HK-2 (cell line): ENCODE measurements at regions not wholly inside any gene's neighbourhood (a gene's known extent, or its start where the extent isn't known, plus 50 kb on each side); places are given as distances from the start of the nearest gene placed in this dataset.
"Not testable (repeated sequence)": the region's sequence is repeated elsewhere in the genome, so short reads cannot be mapped to it uniquely, and the experiment has no call there.

Source experiments
- DNase-seq: peaks from one replicate; pipeline ENCODE4 v3.0.0-alpha.2; 2018; ENCODE audit not compliant: unreplicated experiment

GRCh38 chr3:147240581-147240980, 165.8 kb downstream of the ZIC4 start:
- DNase-seq = no peak

GRCh38 chr3:147237991-147238390, 168.4 kb downstream of the ZIC4 start:
- no peak for DNase-seq

- DNase-seq = not testable (repeated sequence)
Measured at GRCh38 chr3:147231980-147232379, 174.4 kb downstream of the ZIC4 start.

DNA sequence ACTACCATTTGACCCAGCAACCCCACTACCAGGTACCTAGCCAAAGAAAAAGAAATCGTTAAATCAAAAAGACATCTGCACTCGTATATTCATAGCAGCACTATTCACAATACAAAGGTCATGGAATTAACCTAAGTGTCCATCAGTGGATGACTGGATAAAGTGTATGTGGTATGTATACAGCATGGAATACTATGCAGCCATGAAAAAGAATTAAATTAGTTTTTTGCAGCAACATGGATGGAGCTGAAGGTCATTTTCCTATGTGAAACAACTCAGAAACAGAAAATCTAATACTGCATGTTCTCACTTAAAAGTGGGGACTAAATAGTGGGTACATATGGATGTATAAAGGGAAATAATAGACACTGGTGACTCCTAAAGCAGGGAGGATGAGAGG, 175.2 kb downstream of the ZIC4 start:
- DNase-seq = no peak

DNA sequence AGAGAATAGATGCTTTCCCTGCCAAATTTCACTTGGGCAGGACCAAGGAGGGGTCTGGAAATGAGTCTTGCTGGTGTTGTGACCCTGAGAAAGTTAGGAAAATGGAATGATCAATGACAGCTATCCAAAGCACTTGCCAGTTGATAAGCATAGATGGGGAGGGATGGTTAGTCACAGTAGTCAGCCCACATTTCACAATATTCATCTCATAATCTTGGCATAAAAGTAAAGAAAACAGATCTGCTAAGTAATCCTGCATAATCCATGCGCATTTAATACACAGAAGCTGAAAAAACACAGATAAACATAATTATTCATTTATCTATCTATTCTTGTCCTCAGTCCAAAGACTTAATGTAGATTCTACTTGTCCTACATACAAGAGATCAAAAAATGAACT, 184.1 kb downstream of the ZIC4 start:
- DNase-seq = no peak

DNA sequence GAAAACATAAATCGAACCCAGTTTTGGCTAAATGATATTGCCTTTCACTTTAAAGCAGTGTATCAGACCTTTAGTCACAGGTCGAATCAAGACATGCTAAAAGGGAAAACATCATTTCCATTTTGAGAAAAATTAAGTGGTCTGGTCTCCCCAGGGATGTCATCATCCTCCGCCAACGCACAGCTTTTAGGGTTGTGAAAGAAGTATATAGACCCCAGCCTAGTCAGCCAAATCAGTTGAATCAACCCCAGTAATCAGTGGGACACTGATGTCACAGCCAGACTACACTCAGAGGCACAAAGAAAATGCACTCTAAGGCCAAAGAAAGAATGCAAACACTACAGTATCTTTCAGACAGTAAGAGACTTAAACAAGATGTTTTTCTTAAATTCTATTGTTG, 187.4 kb downstream of the ZIC4 start:
- DNase-seq = no peak

DNA sequence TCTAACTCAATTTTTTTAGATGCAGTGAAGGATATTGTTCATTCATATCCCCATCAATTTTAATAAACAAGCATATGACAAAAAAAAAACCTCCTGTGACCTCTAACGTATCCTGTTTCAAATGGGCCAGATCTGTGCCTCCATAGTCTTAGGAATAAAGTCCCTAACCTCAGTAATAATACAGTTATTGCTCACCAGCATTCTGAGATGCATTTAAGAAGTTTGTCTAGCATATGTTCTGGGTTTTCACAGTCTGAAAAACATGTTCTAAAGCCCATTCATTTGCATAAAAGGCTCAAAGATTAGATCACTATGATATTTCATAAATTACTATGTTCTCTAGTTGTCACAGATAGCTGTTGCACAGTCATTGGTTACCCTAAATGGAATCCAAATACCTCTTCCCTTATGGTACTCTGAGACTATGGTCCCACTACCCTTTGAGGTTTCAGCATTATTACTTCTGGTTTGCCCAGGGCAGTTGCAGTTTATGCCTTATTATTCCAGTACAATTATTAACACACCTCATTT, 190.1 kb downstream of the ZIC4 start:
- DNase-seq = no peak

GRCh38 chr3:147215660-147216059, 190.7 kb downstream of the ZIC4 start:
- DNase-seq = no peak

GRCh38 chr3:147213633-147214032, 192.7 kb downstream of the ZIC4 start:
- DNase-seq = no peak

DNA sequence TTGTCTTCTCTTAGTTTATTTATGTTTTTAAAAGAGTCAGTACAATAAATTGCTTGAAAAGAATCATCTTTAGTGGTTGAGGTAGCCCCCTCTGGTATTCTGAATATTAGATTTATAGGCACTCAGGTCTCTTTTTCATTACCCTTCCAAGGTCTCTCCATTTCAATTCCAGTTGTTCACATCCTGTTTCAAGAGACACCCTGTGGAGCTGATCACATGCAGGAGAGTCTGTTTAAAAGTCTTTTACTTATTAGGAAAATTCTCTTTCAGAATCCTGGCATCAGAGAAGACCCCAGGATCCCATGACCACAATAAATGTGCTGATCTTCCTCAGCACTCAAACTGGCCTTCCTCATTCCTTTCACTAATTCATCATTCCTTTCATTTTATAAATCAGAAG, 195.7 kb downstream of the ZIC4 start:
- no peak for DNase-seq

GRCh38 chr3:147201086-147201485, 205.3 kb downstream of the ZIC4 start:
- no peak for DNase-seq

DNA sequence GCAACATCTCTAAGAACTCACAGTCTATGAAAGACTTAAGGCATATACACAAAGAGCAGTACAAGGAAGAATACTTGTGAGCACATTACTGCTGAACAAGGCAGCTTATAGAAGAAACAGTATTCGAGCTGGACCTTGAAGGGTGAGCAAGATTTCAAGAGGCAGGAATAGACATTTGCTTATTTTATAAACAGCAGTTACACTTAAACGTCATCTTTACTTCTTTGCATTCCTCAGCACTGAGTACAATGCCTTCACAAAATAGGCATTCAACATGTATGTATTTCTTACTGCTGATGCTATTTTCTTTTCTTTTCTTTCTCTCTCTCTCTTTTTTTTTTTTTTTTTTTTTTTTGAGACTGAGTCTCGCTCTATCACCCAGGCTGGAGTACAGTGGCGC, 205.8 kb downstream of the ZIC4 start:
- DNase-seq = no peak

DNA sequence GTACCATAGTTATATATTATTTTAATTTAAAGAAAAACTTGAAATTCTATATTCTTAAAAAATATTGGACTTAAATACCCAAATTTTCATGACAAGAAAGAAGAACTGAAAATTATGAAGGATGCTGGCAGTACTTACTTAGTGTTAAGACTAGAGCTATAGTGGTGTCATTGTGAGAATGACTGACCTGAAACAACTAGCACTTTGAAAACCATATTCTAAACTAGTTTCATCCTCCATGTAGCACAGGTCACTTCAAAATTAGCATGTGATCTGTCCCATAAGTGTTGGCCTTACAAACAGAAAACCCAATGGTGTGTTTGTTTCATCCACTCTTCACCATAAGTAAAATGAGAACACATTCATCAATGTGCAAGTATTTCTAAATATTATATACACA, 208.6 kb downstream of the ZIC4 start:
- no peak for DNase-seq

GRCh38 chr3:147195887-147196286, 210.5 kb downstream of the ZIC4 start:
- no peak for DNase-seq

GRCh38 chr3:147191795-147192385, 214.5 kb downstream of the ZIC4 start:
- DNase-seq = peak; percentile 32

DNA sequence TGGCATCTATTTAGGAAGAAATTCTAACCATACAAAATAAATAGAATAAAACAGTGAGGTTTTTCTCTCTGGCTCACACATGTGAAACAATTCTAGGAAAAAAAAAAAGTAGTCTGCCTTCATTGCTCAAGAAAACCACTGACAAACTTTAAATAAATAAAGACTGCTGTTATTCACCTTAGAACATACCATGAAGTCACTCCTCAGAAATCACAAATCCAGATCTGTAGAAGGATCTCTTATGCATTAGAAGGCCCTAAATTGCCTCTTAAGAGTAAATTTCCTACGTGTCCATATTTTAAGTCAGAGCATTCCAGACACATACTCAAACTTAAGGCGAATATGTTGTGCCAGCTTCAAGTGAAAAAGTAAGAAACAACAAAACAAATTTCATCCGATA, 217.3 kb downstream of the ZIC4 start:
- no peak for DNase-seq

DNA sequence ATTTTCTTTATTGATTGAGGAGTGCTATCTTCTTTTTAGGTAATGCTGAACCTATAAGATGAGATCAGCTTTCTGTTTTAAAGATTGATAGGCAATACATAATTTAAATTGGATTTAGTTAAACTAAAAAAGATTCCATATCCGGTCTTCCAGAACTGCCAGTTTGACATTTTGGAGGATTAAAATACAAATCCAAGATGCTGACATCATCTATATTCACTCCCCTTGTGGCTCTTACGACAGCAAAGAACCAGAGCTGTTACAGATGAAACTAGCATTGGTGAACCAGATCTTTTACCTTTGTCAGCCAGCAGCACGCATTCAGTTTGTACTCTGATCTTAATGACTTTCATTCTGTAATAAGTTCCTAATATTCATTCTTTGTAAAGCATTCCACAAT, 218.7 kb downstream of the ZIC4 start:
- DNase-seq = no peak

DNA sequence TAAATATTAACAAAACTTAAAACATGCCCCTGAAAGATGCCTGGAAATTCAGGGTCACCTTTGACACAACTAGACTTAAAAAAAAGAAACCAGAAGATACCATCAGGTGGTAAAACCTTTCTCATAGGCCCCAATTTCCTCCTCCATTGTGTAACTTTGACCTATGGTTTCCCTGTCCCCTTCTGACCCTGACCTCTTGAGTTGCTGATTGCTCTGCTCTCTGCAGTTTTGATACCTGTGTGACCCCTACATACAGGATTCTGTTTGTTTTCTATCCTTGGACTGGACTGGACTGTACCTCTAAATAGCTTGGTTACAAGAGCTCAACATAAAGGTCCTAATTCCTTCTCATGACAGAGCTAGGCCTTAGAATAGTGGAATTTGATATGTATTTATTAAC, 220.6 kb downstream of the ZIC4 start:
- DNase-seq = no peak

DNA sequence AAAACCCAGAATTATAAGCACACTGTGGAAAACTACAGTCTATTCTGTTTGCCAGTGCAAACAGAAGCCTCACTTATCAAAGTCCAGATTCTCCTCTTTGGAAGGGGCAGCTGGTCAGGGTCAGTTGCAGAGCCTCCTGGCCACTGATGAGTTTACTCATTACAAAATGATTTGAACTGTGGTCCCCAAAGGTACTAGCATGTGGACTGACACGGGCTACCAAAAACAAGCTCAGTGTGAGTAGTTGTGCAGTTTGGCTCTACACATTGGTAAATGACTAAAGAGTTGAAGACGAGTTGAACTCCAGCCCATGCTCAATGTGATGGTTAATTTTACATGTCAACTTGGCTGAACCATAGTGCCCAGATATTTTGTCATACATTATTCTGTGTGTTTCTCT, 221.5 kb downstream of the ZIC4 start:
- no peak for DNase-seq

DNA sequence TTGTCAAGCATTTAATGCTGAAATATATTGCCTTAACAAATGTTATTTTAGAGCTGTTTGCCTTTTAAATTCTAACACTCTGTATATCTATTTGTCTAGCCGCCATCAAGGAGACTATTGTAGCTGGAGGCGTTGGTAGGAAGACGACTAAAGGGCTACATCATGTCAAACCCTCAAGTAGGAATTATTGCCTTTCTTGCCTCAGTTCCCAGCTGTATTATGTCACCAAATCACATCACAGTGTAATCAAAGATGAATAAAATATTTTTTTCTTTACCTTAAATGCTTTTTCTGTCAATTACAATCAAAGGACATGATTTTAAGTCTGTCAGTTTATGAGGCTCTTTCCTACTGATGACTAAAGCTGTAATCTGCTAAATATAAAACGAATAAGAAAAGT, 233.1 kb downstream of the ZIC4 start:
- no peak for DNase-seq

- no peak for DNase-seq
Measured at GRCh38 chr3:147162743-147163142, 243.6 kb downstream of the ZIC4 start.

DNA sequence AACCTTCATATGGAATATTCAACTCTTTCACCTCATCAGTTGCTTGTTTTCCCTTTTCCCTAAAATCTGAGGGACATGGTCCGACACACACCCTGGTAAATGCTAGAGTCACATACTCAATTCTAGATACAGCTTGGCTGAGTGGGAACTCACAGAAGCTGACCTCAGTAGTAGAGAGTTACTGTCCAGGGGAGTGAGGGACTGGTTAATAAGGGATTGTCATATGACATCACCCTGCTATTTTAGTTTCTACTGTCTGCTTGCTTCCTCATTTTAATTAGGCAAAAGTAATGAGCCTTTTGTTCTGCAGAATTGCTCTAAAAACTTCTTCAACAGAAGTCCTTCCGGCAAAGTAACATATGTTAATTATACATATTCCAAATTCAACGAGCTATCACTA, 244.5 kb downstream of the ZIC4 start:
- no peak for DNase-seq

- DNase-seq = no peak
Measured at GRCh38 chr3:147160984-147161383, 245.4 kb downstream of the ZIC4 start.

DNA sequence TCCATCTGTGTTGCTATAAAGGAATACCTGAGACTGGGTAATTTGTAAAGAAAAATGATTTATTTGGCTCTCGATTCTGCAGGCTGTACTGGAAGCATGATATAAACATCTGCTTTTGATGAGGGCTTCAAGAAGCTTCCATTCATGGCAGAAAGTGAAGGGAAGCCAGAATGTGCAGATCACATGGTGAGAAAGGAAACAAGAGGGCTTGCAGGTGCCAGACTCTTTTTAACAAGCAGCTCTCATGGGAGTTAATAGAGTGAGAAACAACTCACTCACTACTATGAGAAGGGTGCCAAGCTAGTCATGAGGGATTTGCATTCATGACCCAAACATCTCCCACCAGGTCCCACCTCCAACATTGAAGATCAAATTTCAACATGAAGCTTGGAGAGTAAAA, 247.2 kb downstream of the ZIC4 start:
- no peak for DNase-seq
